ENCODE measurements at regions not wholly inside any gene's neighbourhood (a gene's known extent, or its start where the extent isn't known, plus 50 kb on each side); places are given as distances from the start of the nearest gene placed in this dataset.

GRCh38 chr1:201708691-201709090, 120.3 kb upstream of the IPO9 start:
- no peak for DNase-seq (ENCODE audit: low read depth)

- peak; percentile 21 for DNase-seq (ENCODE audit: low read depth)
Measured at GRCh38 chr1:201709564-201710295, 119.2 kb upstream of the IPO9 start.

- DNase-seq (ENCODE audit: low read depth) = no peak
Measured at GRCh38 chr1:201710632-201711597, 118.0 kb upstream of the IPO9 start.

GRCh38 chr1:201711811-201712210, 117.1 kb upstream of the IPO9 start:
- DNase-seq (ENCODE audit: low read depth) = no peak

- no peak for DNase-seq (ENCODE audit: low read depth)
Measured at GRCh38 chr1:201712387-201713085, 116.4 kb upstream of the IPO9 start.

GRCh38 chr1:201713086-201713810, 115.7 kb upstream of the IPO9 start:
- DNase-seq (ENCODE audit: low read depth) = no peak

GRCh38 chr1:201714542-201715329, 114.2 kb upstream of the IPO9 start:
- no peak for DNase-seq (ENCODE audit: low read depth)

GRCh38 chr1:201715351-201715750, 113.6 kb upstream of the IPO9 start:
- DNase-seq (ENCODE audit: low read depth) = no peak

- DNase-seq (ENCODE audit: low read depth) = no peak
Measured at GRCh38 chr1:201715801-201716741, 112.9 kb upstream of the IPO9 start.

- no peak for DNase-seq (ENCODE audit: low read depth)
Measured at GRCh38 chr1:201716742-201717135, 112.2 kb upstream of the IPO9 start.

- no peak for DNase-seq (ENCODE audit: low read depth)
Measured at GRCh38 chr1:201717286-201717685, 111.7 kb upstream of the IPO9 start.

GRCh38 chr1:201718346-201719202, 110.4 kb upstream of the IPO9 start:
- no peak for DNase-seq (ENCODE audit: low read depth)

- DNase-seq (ENCODE audit: low read depth) = no peak
Measured at GRCh38 chr1:201719812-201720521, 109.0 kb upstream of the IPO9 start.

- no peak for DNase-seq (ENCODE audit: low read depth)
Measured at GRCh38 chr1:201720522-201720844, 108.5 kb upstream of the IPO9 start.

GRCh38 chr1:201721082-201722049, 107.6 kb upstream of the IPO9 start:
- DNase-seq (ENCODE audit: low read depth) = no peak

- DNase-seq (ENCODE audit: low read depth) = no peak
Measured at GRCh38 chr1:201724039-201724765, 104.8 kb upstream of the IPO9 start.

- no peak for DNase-seq (ENCODE audit: low read depth)
Measured at GRCh38 chr1:201724766-201725118, 104.2 kb upstream of the IPO9 start.
